ENCODE measurements at regions not wholly inside any gene's neighbourhood (a gene's known extent, or its start where the extent isn't known, plus 50 kb on each side); places are given as distances from the start of the nearest gene placed in this dataset.

DNA sequence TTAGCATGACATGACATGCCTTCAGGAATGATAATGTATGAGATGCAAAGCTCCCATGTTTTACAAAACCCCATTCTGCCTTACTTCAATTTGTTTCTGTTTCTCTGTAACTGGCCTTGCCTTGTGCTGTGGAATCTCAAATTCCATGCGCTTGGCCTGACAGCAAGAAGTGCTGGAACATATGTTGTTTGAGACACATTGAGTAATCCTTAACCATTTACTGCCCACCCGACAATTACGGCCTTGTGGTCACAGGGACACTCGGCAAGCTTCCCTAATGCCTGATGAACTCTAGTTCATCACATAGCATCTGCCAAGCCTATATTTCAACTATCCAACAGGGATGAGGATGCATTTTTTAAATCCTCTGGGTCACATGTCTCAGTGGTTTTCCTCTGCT, 226.4 kb upstream of the CASK start:
- no peak for DNase-seq

DNA sequence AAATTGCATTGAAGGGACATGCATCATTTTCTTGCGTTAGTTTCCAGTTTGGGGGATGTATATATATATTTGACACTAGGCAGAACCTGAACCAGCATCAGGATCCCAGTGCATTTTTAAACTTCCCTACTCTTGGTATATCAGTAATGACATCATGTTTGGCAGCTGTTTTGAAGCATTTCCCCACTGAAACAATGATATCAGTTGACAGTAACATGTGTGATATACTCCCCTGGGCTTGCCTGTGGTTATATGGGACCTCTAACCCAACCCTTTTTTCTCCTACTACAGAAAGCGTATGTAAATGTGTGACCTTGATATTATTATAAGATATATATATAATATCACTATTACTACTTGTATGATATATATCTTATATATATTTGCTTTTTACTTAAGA, 225.9 kb upstream of the CASK start:
- no peak for DNase-seq

DNA sequence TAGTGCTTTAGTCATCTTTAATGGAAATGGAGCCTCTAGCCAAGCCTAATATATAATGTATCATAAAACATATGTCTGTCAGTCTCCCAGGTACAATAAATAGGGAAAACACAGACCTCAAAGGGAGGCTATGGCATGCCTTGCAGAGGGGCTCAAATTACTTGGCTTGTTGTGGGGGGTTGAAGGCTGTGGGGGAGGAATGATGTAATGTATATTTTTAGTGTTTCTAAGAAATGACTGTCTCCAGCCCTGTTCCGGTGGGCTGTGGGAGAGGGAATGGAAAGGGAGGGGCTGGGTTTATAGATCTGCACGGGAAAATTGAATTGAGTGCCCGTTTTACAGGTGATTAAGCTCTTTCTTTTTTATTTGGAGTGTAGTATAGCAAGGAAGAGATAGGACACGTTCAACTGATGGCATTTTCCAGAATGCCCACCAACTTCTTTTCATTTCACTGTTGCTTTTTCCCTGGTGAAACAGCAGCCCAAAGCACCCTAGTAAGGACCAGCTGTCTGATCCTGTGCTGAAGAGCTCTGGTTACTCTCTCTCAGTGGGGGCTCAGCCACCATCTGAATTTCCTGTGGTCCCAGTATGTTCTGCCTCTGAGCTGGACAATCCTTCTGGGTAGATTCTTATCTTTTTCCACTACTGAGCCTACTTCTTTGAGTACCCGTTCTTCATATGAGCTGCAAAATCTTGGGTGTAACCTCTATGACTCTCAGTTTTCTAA, 220.7 kb upstream of the CASK start:
- no peak for DNase-seq

DNA sequence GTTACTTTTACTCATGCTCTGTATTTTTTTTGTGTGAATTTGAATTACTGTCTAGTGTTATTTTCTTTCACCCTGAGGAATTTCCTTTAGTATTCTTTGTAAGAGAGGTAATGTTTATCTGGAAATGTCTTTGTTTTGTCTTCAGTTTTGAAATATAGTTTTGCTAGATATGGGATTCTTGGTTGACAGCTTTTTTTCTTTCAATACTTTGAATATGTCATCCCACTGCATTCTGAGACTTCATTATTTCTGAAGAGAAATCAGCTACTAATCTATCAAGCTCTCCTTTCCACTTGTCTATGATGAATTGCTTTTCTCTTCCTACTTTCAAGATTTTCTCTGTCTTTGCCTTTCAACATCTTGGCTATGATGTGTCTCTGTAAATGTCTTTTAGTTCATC, 217.0 kb upstream of the CASK start:
- no peak for DNase-seq

DNA sequence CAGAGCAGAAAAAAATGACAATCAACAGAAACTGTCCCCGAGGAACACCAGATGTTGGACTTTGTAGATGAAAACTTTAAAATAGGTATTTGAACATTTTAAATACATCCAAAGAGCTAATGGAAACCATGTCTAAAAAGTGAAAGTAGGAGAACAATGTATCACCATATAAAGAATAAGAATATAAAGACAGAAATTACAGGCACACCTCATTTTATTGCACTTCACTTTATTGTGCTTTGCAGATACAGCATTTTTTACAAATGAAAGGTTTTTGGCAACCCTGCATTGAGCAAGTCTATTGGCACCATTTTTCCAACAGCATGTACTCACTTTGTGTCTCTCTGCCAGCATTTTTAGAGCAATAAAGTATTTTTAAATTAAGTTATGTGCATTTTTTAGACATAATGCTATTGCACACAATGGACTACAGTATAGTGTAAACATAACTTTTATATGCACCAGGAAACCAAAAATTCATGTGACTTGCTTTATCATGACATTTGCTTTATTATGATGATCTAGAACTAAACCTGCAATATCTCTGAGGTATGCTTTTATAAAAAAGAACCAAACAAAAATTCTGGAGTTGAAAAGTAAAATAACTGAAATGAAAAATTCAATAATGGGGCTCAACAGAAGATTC, 212.4 kb upstream of the CASK start:
- no peak for DNase-seq

DNA sequence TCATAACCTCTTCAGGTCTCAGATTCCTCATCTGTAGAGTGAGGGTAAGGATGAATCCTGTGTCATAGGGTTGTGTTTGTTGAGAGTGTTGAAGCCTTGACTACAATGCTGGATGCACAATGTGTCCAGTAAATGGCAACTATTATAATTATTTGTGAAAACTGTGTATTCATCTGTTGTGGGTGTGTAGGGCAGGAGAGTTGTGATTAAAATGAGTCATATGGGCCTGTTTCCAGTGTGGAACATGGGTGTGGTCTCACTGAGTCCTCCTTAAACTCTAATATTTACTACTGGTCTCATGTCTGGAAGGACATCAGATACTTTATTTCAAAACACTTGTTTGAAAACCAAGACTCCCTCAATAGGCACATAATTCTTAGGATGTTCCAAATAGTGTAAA, 208.5 kb upstream of the CASK start:
- no peak for DNase-seq

DNA sequence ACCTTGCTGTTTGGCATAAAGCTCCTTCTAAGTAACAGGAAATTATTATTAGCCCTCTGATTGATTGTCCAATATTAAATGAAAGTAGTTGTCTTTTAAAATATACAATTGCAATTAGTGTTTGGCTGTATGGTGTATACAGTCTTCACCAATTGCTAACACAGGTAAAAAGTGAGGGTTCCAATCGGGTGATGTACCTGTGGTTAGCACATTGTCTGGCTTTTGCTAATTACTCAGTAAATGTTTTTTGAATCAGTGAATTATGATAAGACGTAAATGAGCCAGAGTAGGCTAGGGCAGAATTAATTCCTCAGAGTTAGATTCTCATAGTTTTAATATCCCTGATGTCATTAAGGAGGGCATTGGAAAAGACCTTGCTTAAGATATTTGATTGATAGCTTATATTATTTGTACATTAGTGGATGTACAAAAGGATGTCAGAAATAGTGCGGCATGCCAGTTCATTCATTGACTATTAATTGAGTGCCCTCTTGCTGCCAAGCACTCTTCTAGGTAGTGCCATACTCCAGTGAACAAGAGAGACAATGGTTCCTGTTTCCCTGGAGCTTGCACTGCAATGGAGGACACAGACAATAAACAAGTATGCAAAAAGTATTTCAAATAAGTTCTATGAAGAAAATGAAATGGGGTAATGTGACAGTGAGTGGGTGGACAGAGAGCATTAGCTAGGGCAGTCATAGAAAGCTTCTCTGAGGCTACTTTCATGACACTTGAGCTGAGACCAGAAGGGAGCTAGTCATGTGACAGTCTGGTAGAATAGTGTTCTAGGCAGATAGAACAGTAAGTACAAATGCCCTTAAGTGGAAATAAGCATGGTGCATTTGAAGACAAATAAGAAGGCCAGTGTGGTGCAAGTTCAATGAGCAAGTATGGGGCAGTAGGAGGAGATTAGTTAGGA, 205.9 kb upstream of the CASK start:
- no peak for DNase-seq

DNA sequence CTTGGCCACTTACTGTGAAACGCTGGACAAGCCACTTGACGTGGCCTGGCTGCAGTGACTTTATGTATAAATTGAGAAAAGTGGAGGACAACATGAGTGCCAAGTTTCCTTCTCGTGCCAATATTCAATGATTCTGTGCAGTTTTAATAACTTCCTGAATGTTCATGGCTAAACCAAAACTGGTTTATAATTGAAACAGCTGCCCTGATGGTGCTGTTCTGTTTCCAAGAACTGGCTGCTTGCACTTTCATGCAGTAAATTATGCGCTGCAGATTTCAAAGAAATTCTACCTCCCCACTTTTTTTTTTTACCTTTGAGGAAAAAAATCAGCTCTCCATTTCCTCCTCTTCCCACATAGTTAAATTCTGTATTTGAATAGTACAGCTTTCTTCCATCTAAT, 205.2 kb upstream of the CASK start:
- DNase-seq = no peak

DNA sequence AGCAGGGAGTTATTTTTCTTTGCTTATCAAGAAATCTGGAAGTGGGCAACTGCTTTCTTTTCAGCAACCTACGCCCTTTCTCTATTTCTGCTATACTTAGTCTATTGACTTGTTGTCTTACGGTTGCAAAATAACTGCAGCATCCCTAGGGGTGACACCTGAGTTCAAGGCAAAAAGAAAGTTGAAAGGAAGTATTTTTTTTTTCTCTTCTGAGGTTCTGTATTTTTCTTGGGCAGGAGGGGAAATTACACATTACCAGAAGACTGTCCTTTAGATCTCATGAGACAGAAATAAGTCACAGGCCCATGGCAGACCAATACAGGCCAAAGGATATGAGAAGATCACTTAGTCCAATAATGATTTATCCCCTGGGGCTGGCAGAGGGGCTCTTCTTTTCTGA, 204.7 kb upstream of the CASK start:
- no peak for DNase-seq

DNA sequence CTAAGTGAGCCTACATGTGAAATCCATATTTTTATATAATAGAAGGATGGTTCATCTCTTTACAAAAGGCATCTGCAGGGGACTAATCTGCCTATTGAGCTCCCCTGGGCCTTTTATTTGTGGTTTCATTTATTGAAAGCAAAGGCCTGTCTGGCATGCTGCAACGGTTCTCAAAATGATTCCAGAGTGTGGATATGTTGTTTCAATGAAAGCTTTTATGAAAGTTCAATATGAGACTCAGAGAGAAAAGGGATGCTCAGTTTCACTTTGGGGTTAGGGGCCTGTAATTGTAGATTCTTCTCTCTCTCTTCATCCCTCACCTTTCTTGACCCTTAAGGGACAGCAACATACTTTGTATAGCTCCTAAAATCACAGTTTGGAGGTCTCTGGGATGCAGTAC, 204.2 kb upstream of the CASK start:
- DNase-seq = no peak

DNA sequence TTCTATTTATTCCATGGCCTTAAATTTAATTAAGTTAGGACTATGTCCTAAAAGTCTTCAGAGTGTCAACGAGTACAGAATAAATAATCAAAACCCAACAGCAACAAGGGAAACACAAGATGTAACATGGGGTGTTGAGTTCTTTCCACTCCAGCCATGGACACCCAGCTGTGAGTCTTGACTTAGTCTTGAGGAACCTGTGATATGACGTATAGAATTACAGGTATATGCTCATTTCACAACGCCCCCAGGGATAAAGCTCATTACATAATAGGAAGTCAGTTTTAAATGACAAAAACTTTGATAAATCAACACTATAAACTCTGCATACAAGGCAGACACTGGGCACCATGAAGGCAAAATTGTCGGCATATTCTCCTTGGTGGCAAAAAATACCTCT, 200.0 kb upstream of the CASK start:
- DNase-seq = no peak

DNA sequence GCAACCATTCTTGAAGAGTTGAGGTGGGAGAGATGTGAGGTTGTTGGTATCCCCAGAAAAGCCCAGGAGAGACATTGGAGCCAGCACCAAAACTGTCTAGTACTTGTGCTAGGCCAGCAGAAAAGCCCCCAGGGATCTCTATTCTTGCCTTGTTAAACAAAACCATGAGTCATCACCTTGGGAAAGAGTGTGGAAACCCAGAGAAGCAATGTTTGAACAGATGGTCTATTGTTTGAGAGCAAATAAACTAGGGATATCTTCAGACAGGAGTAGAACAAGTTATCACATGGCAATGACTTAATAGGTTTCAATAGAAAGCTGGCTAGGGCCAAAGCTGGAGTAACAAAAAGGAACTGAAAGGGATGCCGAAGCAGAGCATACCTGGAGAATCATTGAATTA, 195.7 kb upstream of the CASK start:
- DNase-seq = no peak

DNA sequence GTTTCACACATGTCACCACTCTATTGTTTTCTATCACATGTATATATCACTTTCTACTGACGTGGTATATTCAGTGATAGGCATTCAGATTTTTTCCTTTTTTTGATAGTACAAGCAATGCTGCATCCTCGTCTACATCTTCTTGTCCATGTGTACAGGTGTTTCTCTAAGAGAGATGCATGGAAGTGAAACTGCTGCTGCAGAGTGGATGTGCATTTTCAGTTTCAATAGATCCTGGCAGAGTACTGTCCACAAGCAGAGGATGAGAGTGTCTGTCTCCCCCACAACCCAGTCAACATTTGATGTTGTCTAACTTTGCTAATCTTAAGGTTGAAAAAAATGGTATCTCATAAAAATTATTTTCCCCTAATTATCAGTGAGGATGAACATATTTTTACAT, 194.0 kb upstream of the CASK start:
- no peak for DNase-seq

DNA sequence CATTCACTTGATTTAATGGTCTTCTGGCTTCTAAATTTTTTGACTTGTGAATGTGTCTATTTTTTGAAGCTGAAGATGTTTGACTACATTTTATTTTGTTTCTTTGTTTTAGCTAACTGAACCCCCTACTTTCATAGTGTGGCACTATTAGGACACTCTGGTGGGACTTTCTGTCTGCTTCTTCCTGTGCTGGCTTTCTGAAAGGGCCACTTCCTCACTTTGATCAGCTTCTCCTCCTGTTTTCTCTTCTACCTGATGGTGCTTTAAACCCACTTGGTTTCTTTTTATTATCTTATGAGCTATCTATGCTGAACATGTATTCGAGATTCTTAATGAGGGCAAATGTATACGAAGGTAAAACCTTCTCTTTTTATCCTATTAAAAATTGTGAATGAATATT, 186.1 kb upstream of the CASK start:
- DNase-seq = no peak

DNA sequence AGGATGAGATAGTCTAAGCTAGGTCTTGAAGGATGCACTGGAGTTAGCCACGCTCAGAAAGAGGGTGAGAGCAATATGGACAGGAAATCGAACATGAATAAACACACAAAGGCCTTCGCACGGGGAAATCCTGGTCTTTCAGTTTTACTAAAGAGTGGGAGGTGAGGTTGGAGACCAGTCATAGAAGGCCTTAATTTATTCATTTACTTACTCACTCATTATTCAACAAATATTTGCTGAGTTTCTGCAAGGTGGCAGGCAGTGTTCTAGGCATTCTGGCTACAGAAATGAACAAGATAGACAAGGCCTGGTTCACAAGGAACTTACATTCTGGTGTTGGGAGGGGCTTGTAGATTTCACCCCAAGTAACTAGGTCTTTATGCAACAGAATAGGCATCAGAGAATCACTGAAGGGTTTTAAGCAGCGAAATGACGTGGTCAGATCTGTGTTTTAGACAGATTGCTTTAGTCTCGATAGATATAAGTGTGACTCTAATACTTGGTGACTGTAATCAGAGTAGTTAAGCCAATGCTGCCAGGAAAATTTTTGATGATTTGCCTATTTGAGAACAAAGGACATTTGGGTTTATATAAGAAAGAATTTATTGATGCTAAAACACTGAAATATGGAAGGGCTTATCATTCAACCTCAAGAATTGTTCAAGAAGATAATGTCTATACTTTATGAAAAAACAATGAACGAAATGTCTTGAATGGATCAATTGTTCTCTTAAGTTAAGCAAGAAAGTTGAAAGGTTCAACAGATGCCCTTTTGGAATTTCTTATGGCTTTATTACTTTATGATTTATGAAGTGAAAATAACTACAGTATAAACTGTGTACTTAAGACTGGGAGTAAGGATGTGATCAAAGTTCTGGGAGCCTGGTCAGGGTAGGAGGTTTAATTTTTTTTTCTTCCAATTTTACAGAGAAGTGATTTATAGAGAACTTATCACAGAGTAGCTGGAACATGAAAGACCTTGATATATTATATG, 184.4 kb upstream of the CASK start:
- no peak for DNase-seq

DNA sequence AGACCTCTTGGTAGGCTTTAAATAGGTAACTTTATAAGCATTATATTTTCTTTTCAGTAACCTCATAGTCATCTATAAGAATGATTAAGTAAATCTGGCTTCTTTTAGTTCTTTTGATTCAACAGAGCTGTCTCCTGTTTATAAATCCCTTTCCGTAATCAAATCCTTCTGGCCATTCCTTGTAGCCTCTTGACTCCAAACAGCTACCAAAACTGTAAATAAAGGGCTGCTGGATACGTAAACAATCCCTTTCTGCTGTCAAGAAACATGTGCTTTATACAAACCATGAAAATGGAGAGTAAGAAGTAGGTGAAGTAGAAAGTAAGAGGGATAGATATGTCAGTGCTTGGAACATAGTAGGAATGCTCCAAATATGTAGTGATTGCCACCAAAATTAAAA, 183.2 kb upstream of the CASK start:
- no peak for DNase-seq

DNA sequence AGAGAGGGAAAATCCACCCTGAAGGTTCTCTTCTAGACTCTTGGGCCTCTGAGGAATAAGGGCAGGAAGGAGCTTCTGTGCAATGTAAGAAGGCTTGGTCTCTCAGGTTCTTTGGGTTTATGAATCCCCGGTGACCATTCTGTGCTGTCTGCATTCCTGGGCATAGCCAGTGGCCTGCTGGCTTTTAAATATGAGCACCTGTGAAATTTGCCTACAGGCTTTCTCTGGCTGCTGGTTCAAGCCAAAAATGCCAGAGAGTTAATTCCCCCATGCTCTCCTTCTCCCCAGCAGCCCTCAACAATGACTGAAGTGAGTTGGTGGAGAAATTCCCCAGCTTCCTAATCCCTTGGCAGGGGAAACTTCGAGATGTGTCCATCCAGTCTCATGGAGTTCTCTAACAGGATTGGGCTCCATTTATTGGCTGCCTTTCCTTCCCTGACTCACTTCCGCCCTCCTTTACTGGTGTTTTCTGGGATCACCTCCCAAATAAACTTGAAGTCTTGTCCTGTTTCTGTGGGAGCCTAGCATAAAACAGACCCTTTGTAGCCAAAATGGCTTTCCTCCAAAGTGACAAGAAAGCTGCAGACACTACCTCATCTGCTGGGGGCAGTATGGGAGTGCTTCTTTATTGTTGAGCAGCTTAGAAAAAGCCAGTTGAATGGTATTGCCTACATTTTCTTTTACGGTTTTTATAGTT, 179.4 kb upstream of the CASK start:
- no peak for DNase-seq

DNA sequence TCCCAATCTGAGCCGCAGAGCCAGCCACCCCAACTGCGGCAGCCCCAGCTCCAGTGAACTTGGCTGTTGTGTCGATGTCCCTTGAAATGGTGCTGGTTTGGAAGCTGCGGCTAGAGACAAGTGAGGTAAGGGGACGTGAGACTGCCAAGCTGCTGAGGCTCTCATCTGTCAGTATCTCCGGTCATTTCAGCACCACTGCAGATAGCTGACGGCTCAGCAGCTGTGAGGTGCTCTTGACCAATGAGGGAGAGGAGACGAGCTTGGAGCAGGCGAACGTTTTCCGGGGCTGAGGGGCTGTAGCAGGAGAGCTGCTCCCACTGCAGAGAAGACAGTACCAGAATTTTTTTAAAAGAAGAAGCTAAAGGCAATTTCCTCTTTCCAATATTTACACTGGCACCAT, 175.5 kb upstream of the CASK start:
- no peak for DNase-seq

DNA sequence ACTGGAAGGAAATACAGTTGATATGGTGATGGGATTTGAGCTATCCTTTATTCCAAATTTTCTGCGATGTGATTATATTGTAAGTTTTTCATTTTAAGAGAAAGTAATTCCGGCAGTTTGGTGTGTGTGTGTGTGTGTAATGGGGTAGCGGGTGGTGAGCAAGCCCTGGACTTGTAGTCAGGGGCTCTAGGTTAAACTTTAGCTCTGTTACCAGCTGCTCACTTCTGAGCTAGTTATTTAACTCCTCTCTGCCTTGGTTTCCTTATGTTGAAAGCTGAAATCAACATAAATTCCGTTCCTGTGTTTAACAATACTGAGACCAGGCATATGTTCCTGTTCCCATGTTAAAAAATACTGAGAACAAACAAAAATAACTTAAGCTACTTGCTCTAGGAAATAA, 174.1 kb upstream of the CASK start:
- DNase-seq = no peak

DNA sequence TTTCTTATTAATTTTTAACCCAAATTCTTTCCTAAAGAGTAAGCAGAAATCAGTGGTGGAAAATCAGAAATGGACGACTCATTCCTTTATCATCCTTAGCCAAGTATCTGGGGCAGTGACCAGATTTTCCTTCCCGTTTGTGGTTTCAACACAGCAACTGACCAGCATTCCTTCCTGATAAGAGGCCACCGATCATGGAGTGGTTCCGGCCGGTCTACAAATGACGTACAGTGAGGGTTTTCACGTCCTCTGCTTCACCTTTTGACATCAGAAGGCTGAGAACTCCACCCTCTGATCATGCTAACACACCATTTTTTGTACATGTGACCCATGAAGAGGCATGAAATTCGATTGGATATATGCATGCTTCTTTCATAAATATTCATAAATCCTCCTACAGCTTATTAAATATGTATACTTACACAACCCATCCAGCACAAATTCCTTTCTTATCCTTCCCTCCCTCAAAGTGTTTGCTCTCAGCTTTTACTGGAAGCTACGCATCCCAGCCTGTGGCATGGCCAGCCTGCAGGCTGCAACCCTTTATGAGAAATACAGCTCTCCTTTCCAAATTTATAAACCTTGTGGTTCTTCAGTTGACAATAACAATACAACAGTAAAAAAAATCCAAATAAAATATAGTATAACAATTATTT, 173.0 kb upstream of the CASK start:
- peak; percentile 5 for DNase-seq

DNA sequence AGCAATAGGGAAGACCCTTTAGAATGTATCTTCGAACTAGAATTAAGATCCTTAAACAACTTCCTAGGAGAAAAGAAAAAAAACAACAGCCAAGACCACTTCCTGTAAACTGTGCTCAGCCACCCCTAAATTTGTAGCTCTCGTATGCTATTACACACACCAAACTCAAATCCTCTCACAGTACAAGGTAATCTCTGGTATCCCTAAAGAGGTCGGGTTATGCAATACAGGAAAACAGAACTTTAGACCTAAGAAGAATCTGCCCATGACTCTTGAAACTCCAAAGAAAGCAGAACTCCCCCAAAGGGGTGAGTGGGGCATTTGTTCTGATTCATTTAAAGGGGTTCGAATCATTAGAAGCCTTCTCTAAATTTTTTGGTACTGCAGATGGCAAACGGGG, 170.9 kb upstream of the CASK start:
- DNase-seq = no peak

DNA sequence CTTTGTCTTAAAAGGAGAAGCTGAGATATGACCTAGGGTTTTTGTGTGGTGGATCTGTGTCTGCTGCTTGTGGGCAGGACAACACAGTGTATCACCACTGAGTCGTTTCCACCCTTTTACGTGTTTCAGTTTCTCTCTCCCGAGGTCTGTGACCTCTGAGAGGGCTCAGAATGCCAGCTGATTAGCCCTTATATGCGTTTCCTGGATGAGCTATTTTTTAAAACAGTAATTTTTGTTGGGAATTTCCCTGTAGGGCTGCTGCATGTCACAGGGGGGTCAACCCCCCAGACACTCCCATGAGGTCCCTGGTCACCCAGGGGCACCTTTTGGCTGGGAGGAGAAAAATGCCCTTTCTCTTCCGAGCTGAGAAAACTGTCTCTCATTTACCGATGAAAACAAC, 170.4 kb upstream of the CASK start:
- no peak for DNase-seq
